ENCODE measurements at regions not wholly inside any gene's neighbourhood (a gene's known extent, or its start where the extent isn't known, plus 50 kb on each side); places are given as distances from the start of the nearest gene placed in this dataset.

DNA sequence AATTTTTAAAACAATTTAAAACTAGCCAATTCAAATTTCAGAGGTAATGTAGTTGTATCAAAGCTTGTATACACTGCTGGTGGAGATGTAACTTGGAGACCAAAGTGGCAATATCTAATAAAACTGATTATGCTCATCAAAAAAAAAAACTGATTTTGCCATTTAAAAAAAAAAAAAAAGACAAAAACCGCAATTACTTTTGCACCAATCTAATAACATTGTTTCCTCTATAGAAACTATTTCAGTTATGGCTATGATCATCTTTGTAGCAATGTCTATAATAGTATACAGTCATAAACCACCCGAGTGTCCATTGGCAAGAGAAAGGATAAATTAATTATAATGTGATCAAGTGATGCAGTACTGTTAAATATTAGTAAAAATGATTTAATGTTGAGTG is 149.3 kb upstream of the SEMA6D start:
- no peaks in the 10 kb centered on the region for H3K27me3 ChIP-seq (replicated peaks; ENCODE audit: insufficient read depth, low read depth, low read length, poor library complexity)
- POLR2A ChIA-PET (ENCODE audit: low non-redundant PET): no interaction called here
- H3K9me3 ChIP-seq (ENCODE audit: low read depth, low read length, poor library complexity, severe bottlenecking): no peaks in the 10 kb centered on the region
- H3K36me3 ChIP-seq (ENCODE audit: insufficient read depth, low read length, poor library complexity, severe bottlenecking): no peaks in the 10 kb centered on the region
- TF ChIP-seq, protein P1, sequence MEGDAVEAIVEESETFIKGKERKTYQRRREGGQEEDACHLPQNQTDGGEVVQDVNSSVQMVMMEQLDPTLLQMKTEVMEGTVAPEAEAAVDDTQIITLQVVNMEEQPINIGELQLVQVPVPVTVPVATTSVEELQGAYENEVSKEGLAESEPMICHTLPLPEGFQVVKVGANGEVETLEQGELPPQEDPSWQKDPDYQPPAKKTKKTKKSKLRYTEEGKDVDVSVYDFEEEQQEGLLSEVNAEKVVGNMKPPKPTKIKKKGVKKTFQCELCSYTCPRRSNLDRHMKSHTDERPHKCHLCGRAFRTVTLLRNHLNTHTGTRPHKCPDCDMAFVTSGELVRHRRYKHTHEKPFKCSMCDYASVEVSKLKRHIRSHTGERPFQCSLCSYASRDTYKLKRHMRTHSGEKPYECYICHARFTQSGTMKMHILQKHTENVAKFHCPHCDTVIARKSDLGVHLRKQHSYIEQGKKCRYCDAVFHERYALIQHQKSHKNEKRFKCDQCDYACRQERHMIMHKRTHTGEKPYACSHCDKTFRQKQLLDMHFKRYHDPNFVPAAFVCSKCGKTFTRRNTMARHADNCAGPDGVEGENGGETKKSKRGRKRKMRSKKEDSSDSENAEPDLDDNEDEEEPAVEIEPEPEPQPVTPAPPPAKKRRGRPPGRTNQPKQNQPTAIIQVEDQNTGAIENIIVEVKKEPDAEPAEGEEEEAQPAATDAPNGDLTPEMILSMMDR (conservative IDR thresholded peaks at IDR 0.05; ENCODE audit: low read depth, low read length): no peak
- no peak for TF ChIP-seq EZH2 (IDR thresholded peaks at IDR 0.05; ENCODE audit: borderline replicate concordance, low read depth, low read length, poor library complexity, severe bottlenecking)
- intact Hi-C loops (cut with micrococcal nuclease; ENCODE audit: unreplicated experiment): no loop called here
- H3K27ac ChIP-seq (ENCODE audit: low read depth, low read length, poor library complexity, severe bottlenecking): no peak overlapping the region
- no TSS peak for BruUV-seq (replicated peaks)
- peaks cover 7% of the 10 kb centered on the region for H3K4me1 ChIP-seq (ENCODE audit: insufficient read depth, low read length, poor library complexity, severe bottlenecking)
- CTCF ChIA-PET: no interaction called here
- DNase-seq (ENCODE audit: low spot score): no peak
- no peak overlapping the region for H3K4me3 ChIP-seq (ENCODE audit: low read depth, low read length, poor library complexity, severe bottlenecking)

DNA sequence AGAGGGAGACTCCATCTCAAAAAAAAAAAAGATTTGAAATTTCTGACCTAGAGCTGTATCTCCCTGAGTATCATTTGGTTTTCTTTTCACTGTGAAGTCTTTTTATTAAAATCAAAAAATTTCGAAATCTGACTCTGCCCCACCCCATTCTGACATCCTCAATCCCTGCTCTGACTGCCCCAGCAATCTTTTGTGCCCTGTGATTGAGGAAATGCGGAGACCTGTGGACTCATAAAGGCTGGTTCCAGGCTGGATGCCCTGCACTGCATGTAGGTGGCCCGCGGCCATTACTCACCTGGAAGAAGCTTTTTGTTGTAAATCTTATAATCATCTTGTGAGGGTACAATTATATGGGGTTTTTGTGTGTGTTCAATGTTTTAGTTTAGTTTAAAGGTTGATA is 147.3 kb upstream of the SEMA6D start:
- Histone ChIP-seq H3K36me3 (ENCODE audit: insufficient read depth, low read length, poor library complexity, severe bottlenecking) (no peaks in the 10 kb centered on the region), H3K27ac (ENCODE audit: low read depth, low read length, poor library complexity, severe bottlenecking) (no peak overlapping the region), H3K4me3 (ENCODE audit: low read depth, low read length, poor library complexity, severe bottlenecking) (no peak overlapping the region), H3K4me1 (ENCODE audit: insufficient read depth, low read length, poor library complexity, severe bottlenecking) (peaks cover 23% of the 10 kb centered on the region), H3K27me3 (replicated peaks; ENCODE audit: insufficient read depth, low read depth, low read length, poor library complexity) (no peaks in the 10 kb centered on the region), H3K9me3 (ENCODE audit: low read depth, low read length, poor library complexity, severe bottlenecking) (no peaks in the 10 kb centered on the region)
- ChIA-PET CTCF (no interaction called here), POLR2A (ENCODE audit: low non-redundant PET) (no interaction called here)
- TF ChIP-seq, protein P1 (conservative IDR thresholded peaks at IDR 0.05; ENCODE audit: low read depth, low read length): no peak
- TF ChIP-seq EZH2 (IDR thresholded peaks at IDR 0.05; ENCODE audit: borderline replicate concordance, low read depth, low read length, poor library complexity, severe bottlenecking): no peak
- no peak for DNase-seq (ENCODE audit: low spot score)
- no TSS peak for BruUV-seq (replicated peaks)
- intact Hi-C loops (cut with micrococcal nuclease; ENCODE audit: unreplicated experiment): no loop called here

DNA sequence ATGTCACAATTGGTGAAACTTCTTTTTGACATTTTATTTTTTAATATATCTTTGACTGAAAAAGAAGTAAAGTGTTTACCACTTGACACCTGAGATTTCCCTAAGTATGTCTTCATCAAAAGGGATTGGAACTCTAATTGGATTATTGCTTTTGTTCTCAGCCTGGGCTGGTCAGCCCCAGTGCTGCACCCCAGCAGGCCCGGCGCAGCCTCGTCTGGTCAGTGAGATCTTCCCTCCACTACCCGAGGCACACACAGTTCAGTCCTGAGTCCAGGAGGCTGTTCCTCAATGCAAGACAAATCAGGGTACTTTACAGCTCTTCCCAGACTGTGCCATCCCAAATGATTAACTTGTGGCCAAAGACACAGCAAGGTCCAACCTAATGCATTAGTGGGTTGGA is 146.9 kb upstream of the SEMA6D start:
- ChIA-PET POLR2A (ENCODE audit: low non-redundant PET) (no interaction called here), CTCF (no interaction called here)
- Histone ChIP-seq H3K9me3 (ENCODE audit: low read depth, low read length, poor library complexity, severe bottlenecking) (no peaks in the 10 kb centered on the region), H3K36me3 (ENCODE audit: insufficient read depth, low read length, poor library complexity, severe bottlenecking) (no peaks in the 10 kb centered on the region), H3K4me3 (ENCODE audit: low read depth, low read length, poor library complexity, severe bottlenecking) (no peak overlapping the region), H3K27me3 (replicated peaks; ENCODE audit: insufficient read depth, low read depth, low read length, poor library complexity) (no peaks in the 10 kb centered on the region), H3K4me1 (ENCODE audit: insufficient read depth, low read length, poor library complexity, severe bottlenecking) (peaks cover 23% of the 10 kb centered on the region), H3K27ac (ENCODE audit: low read depth, low read length, poor library complexity, severe bottlenecking) (no peak overlapping the region)
- intact Hi-C loops (cut with micrococcal nuclease; ENCODE audit: unreplicated experiment): no loop called here
- no peak for DNase-seq (ENCODE audit: low spot score)
- TF ChIP-seq EZH2 (IDR thresholded peaks at IDR 0.05; ENCODE audit: borderline replicate concordance, low read depth, low read length, poor library complexity, severe bottlenecking): no peak
- BruUV-seq (replicated peaks): no TSS peak

DNA sequence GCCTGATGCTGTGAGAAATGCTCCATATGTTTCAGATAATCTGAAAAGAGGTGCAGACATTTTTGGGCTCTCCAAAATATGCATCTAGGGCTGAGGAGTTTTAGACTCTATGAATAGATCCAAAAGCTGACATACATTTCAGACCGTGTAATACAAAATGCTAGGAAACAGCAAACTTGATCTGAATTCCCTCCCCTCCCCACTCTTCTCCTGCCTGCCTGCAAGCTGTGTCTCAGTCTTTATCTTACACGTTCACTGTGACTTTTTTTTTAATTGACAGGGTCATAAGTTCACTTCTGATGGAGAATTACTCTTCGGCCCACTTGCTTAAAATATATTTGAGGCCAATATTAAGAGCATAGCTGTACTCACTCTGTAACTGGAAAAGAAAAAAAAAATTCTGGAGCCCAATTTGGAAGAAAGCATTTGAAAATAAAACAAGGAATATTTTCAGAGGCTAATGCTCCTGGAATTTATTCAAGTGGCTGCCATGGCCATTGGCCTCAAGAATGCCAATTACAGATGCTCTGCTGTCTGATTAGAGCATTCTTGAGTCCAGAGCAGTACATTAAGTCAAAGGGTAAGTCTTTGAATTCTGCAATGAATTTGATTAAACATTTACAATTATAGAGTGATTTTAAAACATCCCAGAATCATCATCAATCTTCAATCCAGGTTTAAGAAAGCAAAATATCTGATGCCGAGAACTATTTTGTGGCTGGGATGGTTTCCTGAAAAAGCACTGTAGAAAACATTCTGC is 146.2 kb upstream of the SEMA6D start:
- Histone ChIP-seq H3K4me1 (ENCODE audit: insufficient read depth, low read length, poor library complexity, severe bottlenecking) (peaks cover 23% of the 10 kb centered on the region), H3K27ac (ENCODE audit: low read depth, low read length, poor library complexity, severe bottlenecking) (no peak overlapping the region), H3K9me3 (ENCODE audit: low read depth, low read length, poor library complexity, severe bottlenecking) (no peaks in the 10 kb centered on the region), H3K27me3 (replicated peaks; ENCODE audit: insufficient read depth, low read depth, low read length, poor library complexity) (no peaks in the 10 kb centered on the region), H3K36me3 (ENCODE audit: insufficient read depth, low read length, poor library complexity, severe bottlenecking) (no peaks in the 10 kb centered on the region), H3K4me3 (ENCODE audit: low read depth, low read length, poor library complexity, severe bottlenecking) (no peak overlapping the region)
- DNase-seq (ENCODE audit: low spot score): no peak
- TF ChIP-seq EZH2 (IDR thresholded peaks at IDR 0.05; ENCODE audit: borderline replicate concordance, low read depth, low read length, poor library complexity, severe bottlenecking): no peak
- TF ChIP-seq, protein P1 (conservative IDR thresholded peaks at IDR 0.05; ENCODE audit: low read depth, low read length): no peak
- BruUV-seq (replicated peaks): no TSS peak
- POLR2A ChIA-PET (ENCODE audit: low non-redundant PET): no interaction called here
- CTCF ChIA-PET: no interaction called here
- intact Hi-C loops (cut with micrococcal nuclease; ENCODE audit: unreplicated experiment): no loop called here
